ENCODE measurements at regions not wholly inside any gene's neighbourhood (a gene's known extent, or its start where the extent isn't known, plus 50 kb on each side); places are given as distances from the start of the nearest gene placed in this dataset.

DNA sequence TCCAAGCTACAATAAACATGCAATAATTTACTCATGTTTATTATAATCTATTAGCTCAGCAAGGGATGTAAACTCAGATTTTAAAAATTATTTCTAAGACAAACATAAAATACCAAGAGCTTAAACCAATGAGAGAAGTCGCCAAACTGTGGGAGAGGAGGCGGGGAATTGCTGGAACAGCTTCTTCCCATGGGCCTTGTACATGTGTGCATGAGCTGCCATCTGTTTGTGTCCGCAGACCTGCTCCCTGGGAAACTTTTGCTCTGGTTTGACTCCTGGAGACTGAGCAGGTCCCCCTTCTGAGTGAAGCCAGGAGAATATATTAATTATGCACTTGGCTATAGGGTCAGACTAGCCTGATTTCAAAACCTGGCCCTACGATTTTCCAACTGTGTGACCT is 655.9 kb upstream of the SOX11 start:
- H2AFZ ChIP-seq (ENCODE audit: low read length) = no peak overlapping the region
- H2BK12ac ChIP-seq (ENCODE audit: low read length) = no peak overlapping the region
- no CpG with 5 or more reads among the region's 4 CpGs for WGBS, 2 donors (ENCODE audit: extremely low coverage in 2 of 2, insufficient read length in 2 of 2, insufficient replicate concordance in 1 of 2)

GRCh38 chr2:5039241-5039975 is 652.8 kb upstream of the SOX11 start:
- Histone ChIP-seq H4K8ac (ENCODE audit: low read depth, low read length) (no peak overlapping the region), H3K27ac (replicated peaks; ENCODE audit: low read length) (no peak overlapping the region), H3K27me3 (ENCODE audit: control insufficient read depth in 3 of 3, insufficient read depth in 3 of 3, low read depth in 1 of 3, low read length in 3 of 3) (no peaks in the 10 kb centered on the region), H3K36me3 (replicated peaks in 1 of 2; ENCODE audit: control insufficient read depth in 2 of 2, insufficient read depth in 2 of 2, low read length in 2 of 2) (no peaks in the 10 kb centered on the region), H3K9ac (ENCODE audit: low read depth, low read length, poor library complexity) (no peak overlapping the region), H3K4ac (ENCODE audit: low read length) (no peak overlapping the region), H2BK120ac (ENCODE audit: low read depth, low read length) (no peak overlapping the region), H3K23ac (ENCODE audit: low read depth, low read length, poor library complexity) (no peak overlapping the region), H3K14ac (ENCODE audit: low read length) (no peak overlapping the region), H3K9me3 (replicated peaks in 1 of 2; ENCODE audit: control insufficient read depth in 2 of 2, insufficient read depth in 1 of 2, low read depth in 1 of 2, low read length in 2 of 2) (no peaks in the 10 kb centered on the region), H3K18ac (ENCODE audit: low read length) (no peak overlapping the region), H2AFZ (ENCODE audit: low read length) (no peak overlapping the region), H3K4me1 (ENCODE audit: control insufficient read depth in 2 of 2, insufficient read depth in 1 of 2, low read depth in 1 of 2, low read length in 2 of 2) (no peaks in the 10 kb centered on the region), H3K4me2 (ENCODE audit: insufficient read depth, low read length, poor library complexity, severe bottlenecking) (no peak overlapping the region), H2BK12ac (ENCODE audit: low read length) (no peak overlapping the region), H4K91ac (ENCODE audit: low read depth, low read length, poor library complexity) (no peak overlapping the region), H2AK5ac (ENCODE audit: low read depth, low read length) (no peak overlapping the region), H3K79me1 (ENCODE audit: low read depth, low read length) (no peaks in the 10 kb centered on the region), H3K4me3 (ENCODE audit: low read length in 2 of 2) (no peak overlapping the region), H2BK15ac (ENCODE audit: low read length) (no peak overlapping the region), H2BK5ac (ENCODE audit: low read length) (no peak overlapping the region)
- no CpG with 5 or more reads among the region's 6 CpGs for WGBS, 2 donors (ENCODE audit: extremely low coverage in 2 of 2, insufficient read length in 2 of 2, insufficient replicate concordance in 1 of 2)
- no peak for DNase-seq (ENCODE audit: low spot score)

More for the DNA sequence above, 655.9 kb upstream of the SOX11 start:
- Histone ChIP-seq H2BK120ac (ENCODE audit: low read depth, low read length) (no peak overlapping the region), H2BK5ac (ENCODE audit: low read length) (no peak overlapping the region), H4K8ac (ENCODE audit: low read depth, low read length) (no peak overlapping the region), H3K27ac (replicated peaks; ENCODE audit: low read length) (no peak overlapping the region), H3K23ac (ENCODE audit: low read depth, low read length, poor library complexity) (no peak overlapping the region), H3K9ac (ENCODE audit: low read depth, low read length, poor library complexity) (no peak overlapping the region), H2BK15ac (ENCODE audit: low read length) (no peak overlapping the region), H3K79me1 (ENCODE audit: low read depth, low read length) (peaks cover 2% of the 10 kb centered on the region), H4K91ac (ENCODE audit: low read depth, low read length, poor library complexity) (no peak overlapping the region), H3K4me2 (ENCODE audit: insufficient read depth, low read length, poor library complexity, severe bottlenecking) (no peak overlapping the region), H3K4me3 (ENCODE audit: low read length in 2 of 2) (no peak overlapping the region), H3K27me3 (ENCODE audit: control insufficient read depth in 3 of 3, insufficient read depth in 3 of 3, low read depth in 1 of 3, low read length in 3 of 3) (no peaks in the 10 kb centered on the region), H3K36me3 (replicated peaks in 1 of 2; ENCODE audit: control insufficient read depth in 2 of 2, insufficient read depth in 2 of 2, low read length in 2 of 2) (no peaks in the 10 kb centered on the region), H3K14ac (ENCODE audit: low read length) (no peak overlapping the region), H2AK5ac (ENCODE audit: low read depth, low read length) (no peak overlapping the region), H3K18ac (ENCODE audit: low read length) (no peak overlapping the region), H3K4me1 (ENCODE audit: control insufficient read depth in 2 of 2, insufficient read depth in 1 of 2, low read depth in 1 of 2, low read length in 2 of 2) (no peaks in the 10 kb centered on the region), H3K9me3 (replicated peaks in 1 of 2; ENCODE audit: control insufficient read depth in 2 of 2, insufficient read depth in 1 of 2, low read depth in 1 of 2, low read length in 2 of 2) (no peaks in the 10 kb centered on the region), H3K4ac (ENCODE audit: low read length) (no peak overlapping the region)
- DNase-seq (ENCODE audit: low spot score) = no peak

DNA sequence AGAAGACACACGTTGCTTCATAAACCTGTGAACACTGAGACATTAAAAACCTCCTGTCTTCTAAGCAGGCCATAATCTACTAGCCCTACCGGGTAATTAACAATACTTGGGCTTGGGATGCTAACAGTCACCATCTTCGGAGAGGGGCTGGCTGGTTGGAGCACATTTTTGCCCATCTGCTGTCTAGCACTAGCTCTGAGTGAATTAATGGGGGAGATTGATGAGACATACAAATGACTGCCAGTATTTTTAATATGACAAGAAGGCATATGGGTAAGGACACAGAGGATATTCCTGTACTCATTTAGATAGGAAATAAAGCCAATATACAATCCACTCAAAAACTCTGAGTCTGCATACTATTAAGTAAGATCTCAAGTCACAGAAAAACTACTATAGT is 651.6 kb upstream of the SOX11 start:
- H3K14ac ChIP-seq (ENCODE audit: low read length) = no peak overlapping the region
- no peak overlapping the region for H3K4me3 ChIP-seq (ENCODE audit: low read length in 2 of 2)
- H2BK15ac ChIP-seq (ENCODE audit: low read length) = no peak overlapping the region
- no peak overlapping the region for H3K9ac ChIP-seq (ENCODE audit: low read depth, low read length, poor library complexity)
- no peak overlapping the region for H3K4me2 ChIP-seq (ENCODE audit: insufficient read depth, low read length, poor library complexity, severe bottlenecking)
- H2AK5ac ChIP-seq (ENCODE audit: low read depth, low read length) = no peak overlapping the region
- no peak overlapping the region for H3K4ac ChIP-seq (ENCODE audit: low read length)
- DNase-seq (ENCODE audit: low spot score) = no peak
- H3K79me1 ChIP-seq (ENCODE audit: low read depth, low read length) = no peaks in the 10 kb centered on the region
- WGBS, 2 donors (ENCODE audit: extremely low coverage in 2 of 2, insufficient read length in 2 of 2, insufficient replicate concordance in 1 of 2) = no CpG with 5 or more reads among the region's 3 CpGs
- H4K91ac ChIP-seq (ENCODE audit: low read depth, low read length, poor library complexity) = no peak overlapping the region
- H3K23ac ChIP-seq (ENCODE audit: low read depth, low read length, poor library complexity) = no peak overlapping the region
- no peaks in the 10 kb centered on the region for H3K27me3 ChIP-seq (ENCODE audit: control insufficient read depth in 3 of 3, insufficient read depth in 3 of 3, low read depth in 1 of 3, low read length in 3 of 3)
- no peak overlapping the region for H2BK120ac ChIP-seq (ENCODE audit: low read depth, low read length)
- no peak overlapping the region for H2BK5ac ChIP-seq (ENCODE audit: low read length)
- no peak overlapping the region for H4K8ac ChIP-seq (ENCODE audit: low read depth, low read length)
- H3K27ac ChIP-seq (replicated peaks; ENCODE audit: low read length) = no peak overlapping the region
- no peak overlapping the region for H3K18ac ChIP-seq (ENCODE audit: low read length)
- H3K9me3 ChIP-seq (replicated peaks in 1 of 2; ENCODE audit: control insufficient read depth in 2 of 2, insufficient read depth in 1 of 2, low read depth in 1 of 2, low read length in 2 of 2) = no peaks in the 10 kb centered on the region
- no peak overlapping the region for H2BK12ac ChIP-seq (ENCODE audit: low read length)
- H3K36me3 ChIP-seq (replicated peaks in 1 of 2; ENCODE audit: control insufficient read depth in 2 of 2, insufficient read depth in 2 of 2, low read length in 2 of 2) = no peaks in the 10 kb centered on the region
- H2AFZ ChIP-seq (ENCODE audit: low read length) = no peak overlapping the region
- no peaks in the 10 kb centered on the region for H3K4me1 ChIP-seq (ENCODE audit: control insufficient read depth in 2 of 2, insufficient read depth in 1 of 2, low read depth in 1 of 2, low read length in 2 of 2)

DNA sequence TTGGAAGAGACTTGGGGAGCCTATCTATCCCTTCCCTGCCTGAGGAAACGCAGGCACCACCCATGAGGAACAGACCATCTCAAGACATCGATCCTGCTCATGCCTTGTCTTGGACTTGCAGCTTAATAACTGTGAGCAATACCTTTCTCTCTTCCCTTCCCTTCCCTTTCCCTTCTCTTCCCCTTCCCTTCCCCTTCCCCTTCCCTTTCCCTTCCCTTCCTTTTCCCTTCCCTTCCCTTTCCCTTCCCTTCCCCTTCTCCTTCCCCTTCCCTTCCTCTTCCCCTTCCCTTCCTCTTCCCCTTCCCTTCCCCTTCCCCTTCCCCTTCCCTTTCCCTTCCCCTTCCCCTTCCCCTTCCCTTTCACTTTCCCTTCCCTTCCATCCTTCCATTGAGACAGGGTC is 650.7 kb upstream of the SOX11 start:
- Histone ChIP-seq H4K91ac (ENCODE audit: low read depth, low read length, poor library complexity) (no peak overlapping the region), H3K4me1 (ENCODE audit: control insufficient read depth in 2 of 2, insufficient read depth in 1 of 2, low read depth in 1 of 2, low read length in 2 of 2) (no peaks in the 10 kb centered on the region), H2AK5ac (ENCODE audit: low read depth, low read length) (no peak overlapping the region), H3K79me1 (ENCODE audit: low read depth, low read length) (no peaks in the 10 kb centered on the region), H2BK120ac (ENCODE audit: low read depth, low read length) (no peak overlapping the region), H3K4ac (ENCODE audit: low read length) (no peak overlapping the region), H3K9ac (ENCODE audit: low read depth, low read length, poor library complexity) (no peak overlapping the region), H3K27me3 (ENCODE audit: control insufficient read depth in 3 of 3, insufficient read depth in 3 of 3, low read depth in 1 of 3, low read length in 3 of 3) (no peaks in the 10 kb centered on the region), H3K4me3 (ENCODE audit: low read length in 2 of 2) (no peak overlapping the region), H2BK15ac (ENCODE audit: low read length) (no peak overlapping the region), H3K14ac (ENCODE audit: low read length) (no peak overlapping the region), H4K8ac (ENCODE audit: low read depth, low read length) (no peak overlapping the region), H3K9me3 (replicated peaks in 1 of 2; ENCODE audit: control insufficient read depth in 2 of 2, insufficient read depth in 1 of 2, low read depth in 1 of 2, low read length in 2 of 2) (no peaks in the 10 kb centered on the region), H3K23ac (ENCODE audit: low read depth, low read length, poor library complexity) (no peak overlapping the region), H2BK12ac (ENCODE audit: low read length) (no peak overlapping the region), H2BK5ac (ENCODE audit: low read length) (no peak overlapping the region), H2AFZ (ENCODE audit: low read length) (no peak overlapping the region), H3K36me3 (replicated peaks in 1 of 2; ENCODE audit: control insufficient read depth in 2 of 2, insufficient read depth in 2 of 2, low read length in 2 of 2) (no peaks in the 10 kb centered on the region), H3K27ac (replicated peaks; ENCODE audit: low read length) (no peak overlapping the region), H3K18ac (ENCODE audit: low read length) (no peak overlapping the region), H3K4me2 (ENCODE audit: insufficient read depth, low read length, poor library complexity, severe bottlenecking) (no peak overlapping the region)
- no peak for DNase-seq (ENCODE audit: low spot score)
- no CpG with 5 or more reads among the region's 2 CpGs for WGBS, 2 donors (ENCODE audit: extremely low coverage in 2 of 2, insufficient read length in 2 of 2, insufficient replicate concordance in 1 of 2)
